Suppressor macrophage (primary cell): ENCODE measurements at regions not wholly inside any gene's neighbourhood (a gene's known extent, or its start where the extent isn't known, plus 50 kb on each side); places are given as distances from the start of the nearest gene placed in this dataset.
"Not testable (repeated sequence)": the region's sequence is repeated elsewhere in the genome, so short reads cannot be mapped to it uniquely, and the experiment has no call there.

Experiments used
- DNase-seq, 4 experiments: peaks; one replicate each; pipeline ENCODE4 v3.0.0-alpha.2; 2020 to 2022

DNA sequence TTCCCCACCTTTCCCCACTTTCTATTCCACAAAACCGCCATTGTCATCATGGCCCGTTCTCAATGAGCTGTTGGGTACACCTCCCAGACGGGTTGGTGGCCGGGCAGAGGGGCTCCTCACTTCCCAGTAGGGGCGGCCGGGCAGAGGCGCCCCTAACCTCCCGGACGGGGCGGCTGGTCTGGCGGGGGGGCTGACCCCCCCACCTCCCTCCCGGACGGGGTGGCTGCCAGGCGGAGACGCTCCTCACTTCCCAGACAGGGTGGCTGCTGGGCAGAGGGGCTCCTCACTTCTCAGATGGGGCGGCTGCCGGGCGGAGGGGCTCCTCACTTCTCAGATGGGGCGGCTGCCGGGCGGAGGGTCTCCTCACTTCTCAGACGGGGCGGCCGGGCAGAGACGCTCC is 299.7 kb downstream of the FLRT2 start:
- DNase-seq = not testable (repeated sequence)

DNA sequence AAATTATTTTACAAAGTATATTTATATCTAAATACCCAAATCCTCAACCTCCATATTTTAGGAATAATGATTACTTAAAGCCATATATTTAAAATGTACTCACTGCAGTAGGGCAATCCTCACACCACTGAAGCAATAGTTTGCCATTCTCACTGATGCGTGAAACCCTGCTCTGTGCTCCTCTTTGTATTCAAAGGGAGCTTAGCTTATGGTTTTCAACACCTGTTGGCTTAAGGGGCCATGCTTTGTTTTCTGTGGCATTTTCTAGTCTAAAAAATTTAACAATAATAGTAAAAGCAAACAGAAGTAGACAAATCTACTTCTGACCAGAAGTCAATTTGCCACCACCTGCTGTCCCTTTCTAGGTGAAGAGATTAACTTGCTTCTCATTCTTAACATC is 294.6 kb downstream of the FLRT2 start:
- no peak for DNase-seq

- DNase-seq = no peak
Measured at GRCh38 chr14:85822236-85822635, 292.3 kb downstream of the FLRT2 start.

- DNase-seq = no peak
Measured at GRCh38 chr14:85817430-85817829, 287.5 kb downstream of the FLRT2 start.

GRCh38 chr14:85813040-85813439 is 283.1 kb downstream of the FLRT2 start:
- DNase-seq = no peak

DNA sequence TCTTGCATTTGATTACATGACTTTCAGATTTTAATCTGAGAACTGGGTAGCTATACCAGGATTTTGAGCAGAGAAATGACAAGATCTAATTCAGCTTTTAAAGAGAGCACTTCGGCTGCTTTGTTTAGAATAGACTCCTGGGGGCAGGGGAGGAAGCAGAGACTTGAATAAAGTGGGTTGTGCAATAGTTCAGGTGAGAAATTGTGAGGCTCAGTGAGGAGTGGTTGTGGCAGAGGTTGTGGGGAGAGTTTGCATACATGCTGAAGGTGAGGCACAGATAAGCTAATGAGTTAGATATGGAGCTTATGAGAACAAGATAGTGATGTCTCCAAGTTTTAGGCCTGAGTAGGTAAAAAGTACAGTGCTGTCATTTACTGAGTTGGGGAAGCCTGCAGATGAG is 281.4 kb downstream of the FLRT2 start:
- no peak for DNase-seq

DNA sequence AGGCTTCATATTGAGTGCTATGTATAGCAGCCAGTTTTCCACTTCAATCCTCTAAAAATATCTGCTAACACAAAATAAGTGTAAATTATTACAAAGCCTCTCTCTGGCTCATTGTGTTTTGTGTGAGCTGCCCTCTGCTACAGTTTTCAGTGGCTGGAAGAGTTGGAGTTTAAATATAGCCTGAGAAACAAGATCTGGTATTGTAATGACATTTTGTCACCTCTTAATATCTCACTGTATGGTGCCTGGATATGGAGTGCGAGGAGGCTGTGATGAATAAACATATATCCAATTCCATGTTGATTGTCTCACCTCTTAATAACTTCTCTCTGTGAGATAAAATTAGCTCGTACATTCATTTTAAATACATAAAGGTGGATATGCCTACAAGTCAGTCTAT is 269.7 kb downstream of the FLRT2 start:
- no peak for DNase-seq

DNA sequence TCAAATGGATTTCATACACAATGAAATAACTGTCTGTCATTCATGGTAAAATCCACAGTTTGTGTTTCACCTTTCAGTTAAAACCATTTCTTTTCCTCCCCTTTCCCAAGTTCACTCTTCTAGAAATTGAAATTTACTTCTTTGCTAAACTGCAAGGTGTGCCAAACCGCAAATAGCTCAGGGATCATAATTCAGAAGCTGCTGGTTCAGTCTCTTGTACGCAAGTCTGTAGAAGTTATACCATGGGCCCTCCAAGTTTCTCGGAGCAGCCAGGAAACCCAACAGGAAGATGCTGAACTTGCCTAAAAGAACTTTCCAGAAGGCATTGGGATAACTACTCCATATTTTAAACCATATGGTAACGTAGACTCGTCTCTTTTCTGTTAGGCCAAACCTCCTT is 268.9 kb downstream of the FLRT2 start:
- DNase-seq = no peak

- DNase-seq = no peak
Measured at GRCh38 chr14:85793533-85793932, 263.6 kb downstream of the FLRT2 start.

DNA sequence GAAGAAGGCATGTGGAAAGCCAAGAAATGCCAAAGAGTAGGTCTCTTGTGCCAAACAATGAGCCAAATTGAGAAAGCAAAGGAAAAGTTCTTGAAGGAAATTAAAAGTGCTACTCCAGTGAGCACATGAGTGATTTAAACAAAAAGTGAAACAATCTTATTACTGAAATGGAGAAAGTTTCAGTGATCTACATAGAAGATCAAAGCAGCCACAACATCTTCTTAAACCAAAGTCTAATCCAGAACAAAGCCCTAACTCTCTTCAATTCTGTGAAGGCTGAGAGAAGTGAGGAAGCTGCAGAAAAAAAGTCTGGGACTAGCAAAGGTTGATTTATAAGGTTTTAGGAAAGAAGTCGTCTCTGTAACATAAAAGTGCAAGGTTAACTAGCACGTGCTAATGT is 259.6 kb downstream of the FLRT2 start:
- no peak for DNase-seq

DNA sequence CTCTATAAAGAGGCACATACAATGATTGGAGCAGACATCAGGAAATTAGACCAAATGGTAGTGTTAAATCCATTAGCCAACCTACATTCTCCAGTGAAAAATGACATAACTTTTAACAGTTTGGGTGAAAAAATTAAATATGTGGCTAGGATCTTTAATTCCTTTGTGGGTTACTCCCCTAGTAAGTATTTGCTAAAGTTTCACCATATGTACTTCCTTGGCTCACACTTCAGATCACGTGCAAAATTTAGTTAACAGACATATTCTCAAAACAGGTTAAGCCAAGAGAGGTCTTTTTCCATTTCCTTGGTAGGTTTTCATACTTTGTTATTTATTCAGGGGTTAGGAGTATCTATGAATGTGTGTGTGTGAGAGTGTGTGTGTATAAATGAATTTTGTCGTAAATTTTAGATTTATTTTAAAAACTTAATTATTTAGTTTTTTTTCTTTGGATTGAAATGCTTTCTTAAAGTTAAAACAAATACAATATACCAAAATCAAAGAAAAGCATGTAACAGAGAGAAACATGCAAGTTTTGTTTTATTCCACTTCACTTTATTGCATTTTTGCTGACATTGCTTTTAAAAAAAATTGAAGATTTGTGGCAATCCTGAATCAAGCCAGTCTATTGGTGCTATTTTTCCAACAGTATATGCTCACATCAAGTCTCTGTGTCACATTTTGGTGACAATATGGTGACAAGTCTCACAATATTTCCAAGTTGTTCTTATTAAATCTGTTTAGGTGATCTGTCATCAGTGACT is 258.7 kb downstream of the FLRT2 start:
- no peak for DNase-seq

GRCh38 chr14:85766295-85766694 is 236.4 kb downstream of the FLRT2 start:
- no peak for DNase-seq

DNA sequence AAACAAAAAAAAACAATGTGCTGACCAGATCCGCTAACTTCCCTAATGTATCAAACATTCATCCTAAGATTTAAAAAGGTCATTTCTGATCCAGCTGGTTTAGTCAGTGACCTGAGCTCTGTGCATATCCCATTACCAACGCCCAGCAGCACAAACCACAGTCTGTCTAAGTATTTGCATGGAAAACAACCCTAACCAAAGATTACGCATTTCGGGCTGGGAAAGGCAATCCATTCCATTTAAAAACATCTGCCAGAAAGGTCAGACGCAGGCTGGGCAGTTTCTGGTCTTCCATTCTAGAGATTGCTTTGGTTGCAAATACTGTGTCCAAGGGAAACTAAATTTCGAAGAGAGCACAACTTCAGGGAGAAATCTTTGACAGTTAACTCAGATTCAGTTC is 234.9 kb downstream of the FLRT2 start:
- DNase-seq = no peak

DNA sequence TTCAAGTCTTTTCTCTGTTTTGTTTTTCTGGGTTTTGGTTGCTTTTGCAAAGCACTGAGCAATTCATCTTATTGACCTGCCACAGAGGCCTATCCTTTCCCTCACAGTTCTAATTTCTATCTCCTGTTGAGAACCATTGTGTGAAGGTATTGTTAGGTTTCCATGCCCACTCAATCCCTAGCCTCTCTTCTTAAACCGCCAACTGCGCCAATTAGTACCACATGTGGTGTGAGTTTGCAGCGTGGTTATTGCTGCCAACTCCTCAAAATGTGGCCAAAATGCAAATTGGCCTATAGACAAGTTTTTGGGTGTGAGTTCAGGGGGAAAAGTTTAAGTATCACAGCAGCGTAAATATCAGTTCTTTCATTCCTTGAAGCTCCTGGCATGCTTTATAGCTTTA is 232.6 kb downstream of the FLRT2 start:
- DNase-seq = no peak

DNA sequence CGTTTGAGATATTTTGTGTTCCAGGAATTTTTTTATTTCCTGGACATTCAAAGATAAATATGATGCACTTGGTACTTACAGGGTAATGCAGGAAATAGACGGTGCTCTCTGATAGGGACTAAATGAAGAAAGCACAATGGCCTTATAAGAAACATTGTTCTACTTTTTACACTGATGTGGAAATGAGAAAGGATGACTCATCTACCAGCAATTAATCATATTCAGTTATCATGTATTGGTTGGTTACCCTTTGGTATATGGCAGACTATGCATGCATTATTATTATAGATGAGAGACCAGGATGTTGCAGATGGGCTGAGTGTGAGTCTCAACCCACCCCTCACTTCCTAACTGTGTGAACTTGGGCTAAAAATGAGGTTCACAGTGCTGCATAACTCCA is 222.2 kb downstream of the FLRT2 start:
- no peak for DNase-seq

DNA sequence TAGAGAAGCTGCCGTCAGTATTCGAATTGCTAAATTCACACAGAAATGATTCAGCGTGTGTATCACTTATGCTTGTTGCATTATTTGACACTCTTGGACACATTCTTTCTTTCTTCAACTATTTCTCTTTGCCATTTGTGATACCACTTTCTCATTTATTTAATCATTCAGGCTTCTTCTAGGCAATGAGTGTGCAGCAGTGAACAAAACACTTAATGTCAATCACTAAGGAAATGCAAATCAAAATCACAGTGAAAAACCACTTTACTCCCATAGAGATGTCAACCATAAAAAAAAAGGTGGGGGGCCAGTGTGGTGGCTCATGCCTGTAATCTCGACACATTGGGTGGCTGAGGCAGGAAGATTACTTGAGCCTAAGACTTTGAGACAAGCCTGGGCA is 214.6 kb downstream of the FLRT2 start:
- no peak for DNase-seq

DNA sequence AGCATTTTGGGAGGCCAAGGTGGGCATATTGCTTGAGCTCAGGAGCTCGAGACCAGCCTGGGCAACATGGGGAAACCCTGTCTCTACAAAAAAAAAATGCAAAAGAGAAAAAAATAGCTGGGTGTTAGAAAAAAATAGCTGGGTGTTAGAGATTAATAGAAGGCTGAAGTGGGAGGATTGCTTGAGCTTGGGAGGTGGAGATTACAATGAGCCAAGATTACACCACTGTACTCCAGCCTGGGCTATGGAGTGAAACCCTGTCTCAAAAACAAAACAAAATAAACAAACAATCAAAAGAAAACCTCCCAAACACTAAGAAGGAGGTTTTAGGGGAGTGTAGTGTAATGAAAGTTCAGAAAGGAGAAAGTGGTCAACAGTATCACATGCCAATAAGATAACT is 202.1 kb downstream of the FLRT2 start:
- no peak for DNase-seq

DNA sequence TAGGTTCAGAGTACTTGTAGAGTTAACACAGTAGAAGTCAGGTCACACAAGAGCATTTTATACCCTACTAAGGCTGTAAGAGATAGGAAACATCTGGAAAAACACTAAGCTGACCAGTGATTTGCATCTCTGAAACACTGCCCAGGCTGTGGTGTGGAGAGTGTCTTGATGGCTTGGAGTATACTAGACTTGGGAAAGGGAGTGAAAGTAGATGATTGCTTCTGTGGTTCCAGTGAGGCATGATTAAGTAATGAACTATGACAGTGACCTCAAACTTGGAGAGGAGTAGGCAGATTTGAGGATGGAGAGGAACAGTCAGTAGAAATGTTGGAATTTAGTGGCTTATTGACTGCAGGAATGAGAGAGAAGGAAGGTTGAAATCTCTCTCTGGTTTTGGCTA is 201.2 kb downstream of the FLRT2 start:
- no peak for DNase-seq

DNA sequence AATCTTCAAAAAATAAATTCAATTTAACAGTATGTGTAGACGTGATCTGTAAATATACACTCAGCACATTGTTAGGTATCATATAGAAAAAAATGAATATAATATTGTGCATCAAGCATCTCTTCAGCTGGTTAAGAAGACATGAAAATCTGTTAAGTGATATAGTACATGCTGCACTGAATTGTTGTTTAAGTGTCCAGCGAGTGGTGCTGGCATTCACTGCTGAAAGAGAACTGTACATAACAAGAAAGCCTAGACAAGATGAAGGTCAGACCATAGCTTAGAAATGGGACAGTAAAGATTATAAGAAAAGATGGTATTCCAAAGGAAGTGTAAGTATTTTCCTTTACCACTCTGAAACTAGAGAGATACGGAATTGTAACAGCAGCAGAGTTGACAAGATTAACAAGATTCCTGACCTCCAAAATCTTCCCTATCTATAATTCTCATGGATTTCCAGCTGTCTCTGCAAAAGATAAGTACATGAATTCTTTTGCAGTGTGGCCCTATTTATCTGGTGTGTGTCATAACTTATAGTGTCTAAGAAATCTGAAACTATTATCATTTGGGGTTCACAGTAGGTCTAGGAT is 198.6 kb downstream of the FLRT2 start:
- DNase-seq = no peak

DNA sequence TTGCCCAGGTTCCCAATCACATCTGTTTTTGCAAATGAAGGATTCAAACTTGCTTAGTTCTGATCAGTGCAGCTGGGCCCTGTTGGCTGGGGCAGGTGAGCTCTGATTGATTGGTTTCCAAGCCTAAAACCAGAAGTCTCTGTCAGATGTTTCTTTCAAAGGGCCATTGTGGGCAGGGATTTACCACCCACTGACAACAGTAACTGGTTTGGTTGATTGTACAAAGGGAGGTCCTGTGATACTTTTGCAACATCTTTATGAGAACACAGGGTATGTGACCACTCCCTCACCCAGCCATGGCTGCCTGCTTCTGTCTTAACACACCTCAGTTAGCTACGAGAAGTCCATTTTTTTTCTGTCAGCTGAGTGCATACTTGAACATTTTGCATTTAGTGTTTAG is 184.1 kb downstream of the FLRT2 start:
- peak; percentile 1 to 32 (median 30) for DNase-seq

DNA sequence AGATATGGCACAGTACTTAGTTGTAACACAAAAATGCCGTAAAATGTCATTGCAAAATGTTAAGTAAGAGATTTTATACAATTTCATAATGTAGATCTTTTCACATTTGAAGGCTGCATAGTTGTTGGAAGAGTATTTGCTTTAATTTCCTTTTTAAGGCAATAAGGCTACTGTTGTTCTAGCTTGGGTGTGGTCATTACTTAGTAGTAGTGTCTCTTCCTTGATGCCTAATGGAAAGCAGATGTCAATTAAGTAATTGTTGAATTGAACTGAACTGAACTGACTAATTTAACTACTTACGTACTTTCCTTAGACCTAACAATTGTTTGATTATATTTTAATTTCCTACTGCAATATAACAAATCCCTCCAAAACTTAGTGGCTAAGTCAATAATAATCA is 181.7 kb downstream of the FLRT2 start:
- DNase-seq = no peak
